Skeletal muscle tissue (tissue), 3 donors: ENCODE measurements at regions not wholly inside any gene's neighbourhood (a gene's known extent, or its start where the extent isn't known, plus 50 kb on each side); places are given as distances from the start of the nearest gene placed in this dataset.

Source experiments
- H3K27ac ChIP-seq: one replicate; pipeline ENCODE4 v1.7.0; 2013; ENCODE audit warnings: mild to moderate bottlenecking, low read depth, low read length, inconsistent platforms
- H3K27me3 ChIP-seq, 3 donors: one replicate each; pipeline ENCODE4 v1.7.0; 2013; ENCODE audit warnings: low read length in 3 of 3; ENCODE audit not compliant: control insufficient read depth in 3 of 3, insufficient read depth in 3 of 3
- H3K36me3 ChIP-seq, 3 donors: one replicate each; pipeline ENCODE4 v1.7.0; 2013; ENCODE audit warnings: low read length in 3 of 3; ENCODE audit not compliant: control insufficient read depth in 3 of 3, insufficient read depth in 3 of 3
- H3K4me1 ChIP-seq, 3 donors: one replicate each; pipeline ENCODE4 v1.7.0; 2013; ENCODE audit warnings: low read length in 3 of 3, mild to moderate bottlenecking in 3 of 3; ENCODE audit not compliant: control insufficient read depth in 3 of 3, insufficient read depth in 3 of 3
- H3K4me3 ChIP-seq, 3 donors: one replicate each; pipeline ENCODE4 v1.7.0; 2013; ENCODE audit warnings: low read length in 3 of 3
- H3K9ac ChIP-seq, 3 donors: one replicate each; pipeline ENCODE4 v1.7.0; 2013; ENCODE audit warnings: low read length in 3 of 3, mild to moderate bottlenecking in 3 of 3, moderate library complexity in 2 of 3, low read depth in 1 of 3
- H3K9me3 ChIP-seq, 3 donors: one replicate each; pipeline ENCODE4 v1.7.0; 2013; ENCODE audit warnings: low read length in 3 of 3; ENCODE audit not compliant: control insufficient read depth in 3 of 3
- donor health status: Osteomylitis.

GRCh38 chrY:15325201-15325600 lies 800.9 kb downstream of the NLGN4Y start:
- H3K36me3 ChIP-seq, result no peaks in the 10 kb centered on the region
- no peaks in the 10 kb centered on the region for H3K4me1 ChIP-seq
- H3K9ac ChIP-seq, result no peak overlapping the region
- H3K4me3 ChIP-seq, result no peak overlapping the region
- no peak overlapping the region for H3K27ac ChIP-seq
- H3K27me3 ChIP-seq, result no peaks in the 10 kb centered on the region
- H3K9me3 ChIP-seq, result no peaks in the 10 kb centered on the region

- Histone ChIP-seq H3K27ac (no peak overlapping the region), H3K9ac (no peak overlapping the region), H3K9me3 (no peaks in the 10 kb centered on the region), H3K36me3 (no peaks in the 10 kb centered on the region), H3K4me1 (no peaks in the 10 kb centered on the region), H3K27me3 (no peaks in the 10 kb centered on the region), H3K4me3 (no peak overlapping the region)
Measured at GRCh38 chrY:15326673-15327072, 802.3 kb downstream of the NLGN4Y start.

GRCh38 chrY:15328848-15329247 lies 804.5 kb downstream of the NLGN4Y start:
- Histone ChIP-seq H3K4me1 (no peaks in the 10 kb centered on the region), H3K9ac (no peak overlapping the region), H3K4me3 (no peak overlapping the region), H3K27me3 (no peaks in the 10 kb centered on the region), H3K9me3 (no peaks in the 10 kb centered on the region), H3K27ac (no peak overlapping the region), H3K36me3 (no peaks in the 10 kb centered on the region)

GRCh38 chrY:15343522-15343921 lies 819.2 kb downstream of the NLGN4Y start:
- H3K4me1 ChIP-seq, result no peaks in the 10 kb centered on the region
- no peak overlapping the region for H3K9ac ChIP-seq
- no peaks in the 10 kb centered on the region for H3K27me3 ChIP-seq
- no peaks in the 10 kb centered on the region for H3K9me3 ChIP-seq
- no peak overlapping the region for H3K4me3 ChIP-seq
- no peak overlapping the region for H3K27ac ChIP-seq
- H3K36me3 ChIP-seq, result no peaks in the 10 kb centered on the region

GRCh38 chrY:15345471-15346155 lies 821.3 kb downstream of the NLGN4Y start:
- H3K27me3 ChIP-seq, result no peaks in the 10 kb centered on the region
- no peak overlapping the region for H3K4me3 ChIP-seq
- no peaks in the 10 kb centered on the region for H3K36me3 ChIP-seq
- no peak overlapping the region for H3K27ac ChIP-seq
- no peak overlapping the region for H3K9ac ChIP-seq
- H3K9me3 ChIP-seq, result no peaks in the 10 kb centered on the region
- no peaks in the 10 kb centered on the region for H3K4me1 ChIP-seq

DNA sequence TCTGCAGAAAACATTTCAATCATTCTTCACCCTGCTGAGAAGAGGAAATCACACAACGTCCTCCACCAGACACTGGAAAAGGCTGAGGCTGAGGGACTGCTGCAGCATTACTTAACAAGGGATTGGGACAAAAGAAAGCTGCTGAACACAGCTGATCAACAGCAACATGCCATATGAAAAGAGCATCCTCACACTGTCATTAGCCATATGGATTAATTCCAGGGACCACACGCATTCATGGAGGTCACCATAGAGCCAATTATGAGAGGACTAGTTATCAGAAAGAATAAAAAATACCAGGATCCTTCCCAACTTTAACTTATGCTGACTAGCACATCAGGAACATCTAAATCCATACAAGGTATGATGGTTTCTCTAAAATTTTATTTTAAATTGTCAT lies 825.0 kb downstream of the NLGN4Y start:
- no peak overlapping the region for H3K4me3 ChIP-seq
- no peaks in the 10 kb centered on the region for H3K36me3 ChIP-seq
- H3K27me3 ChIP-seq, result no peaks in the 10 kb centered on the region
- no peaks in the 10 kb centered on the region for H3K9me3 ChIP-seq
- H3K4me1 ChIP-seq, result no peaks in the 10 kb centered on the region
- H3K27ac ChIP-seq, result no peak overlapping the region
- H3K9ac ChIP-seq, result no peak overlapping the region

GRCh38 chrY:15355321-15355720 lies 831.0 kb downstream of the NLGN4Y start:
- no peaks in the 10 kb centered on the region for H3K9me3 ChIP-seq
- no peak overlapping the region for H3K27ac ChIP-seq
- H3K36me3 ChIP-seq, result no peaks in the 10 kb centered on the region
- H3K4me1 ChIP-seq, result no peaks in the 10 kb centered on the region
- no peak overlapping the region for H3K4me3 ChIP-seq
- no peaks in the 10 kb centered on the region for H3K27me3 ChIP-seq
- no peak overlapping the region for H3K9ac ChIP-seq

DNA sequence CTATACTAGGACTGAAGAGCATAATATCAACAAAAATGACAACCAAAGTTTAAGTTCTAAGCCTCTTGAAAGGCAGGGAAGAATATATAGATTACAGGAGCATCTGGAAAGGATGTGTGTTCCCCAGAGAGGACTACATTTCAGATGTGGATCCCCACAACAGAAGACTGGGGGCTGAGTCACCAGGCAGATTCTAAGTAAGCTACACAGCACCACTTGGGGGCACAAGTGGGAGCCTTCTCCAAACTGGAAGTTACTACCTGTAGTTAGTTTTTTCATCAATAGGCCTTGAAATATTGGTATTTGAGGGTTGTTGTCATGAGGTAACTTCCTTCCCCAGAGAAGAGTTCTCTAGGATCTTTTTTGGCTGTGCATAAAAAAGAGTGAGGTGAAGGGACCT lies 836.1 kb downstream of the NLGN4Y start:
- no peak overlapping the region for H3K9ac ChIP-seq
- H3K4me1 ChIP-seq, result no peaks in the 10 kb centered on the region
- H3K27me3 ChIP-seq, result no peaks in the 10 kb centered on the region
- no peak overlapping the region for H3K27ac ChIP-seq
- no peaks in the 10 kb centered on the region for H3K36me3 ChIP-seq
- H3K9me3 ChIP-seq, result no peaks in the 10 kb centered on the region
- H3K4me3 ChIP-seq, result no peak overlapping the region

GRCh38 chrY:15364996-15365395 lies 840.7 kb downstream of the NLGN4Y start:
- H3K9ac ChIP-seq, result no peak overlapping the region
- no peaks in the 10 kb centered on the region for H3K27me3 ChIP-seq
- H3K9me3 ChIP-seq, result no peaks in the 10 kb centered on the region
- H3K4me1 ChIP-seq, result no peaks in the 10 kb centered on the region
- no peak overlapping the region for H3K27ac ChIP-seq
- no peaks in the 10 kb centered on the region for H3K36me3 ChIP-seq
- H3K4me3 ChIP-seq, result no peak overlapping the region

- Histone ChIP-seq H3K9ac (no peak overlapping the region), H3K4me1 (no peaks in the 10 kb centered on the region), H3K27me3 (no peaks in the 10 kb centered on the region), H3K9me3 (no peaks in the 10 kb centered on the region), H3K36me3 (no peaks in the 10 kb centered on the region), H3K27ac (no peak overlapping the region), H3K4me3 (no peak overlapping the region)
Measured at GRCh38 chrY:15368786-15369185, 844.5 kb downstream of the NLGN4Y start.
